RPMI8226 (cell line): ENCODE measurements at regions not wholly inside any gene's neighbourhood (a gene's known extent, or its start where the extent isn't known, plus 50 kb on each side); places are given as distances from the start of the nearest gene placed in this dataset.
A peak's percentile ranks its signal among the peaks of the same experiment; 100 is the strongest.
"Not testable (repeated sequence)": the region's sequence is repeated elsewhere in the genome, so short reads cannot be mapped to it uniquely, and the experiment has no call there.

Experiments
- DNase-seq: peaks from one replicate; pipeline ENCODE4 v3.0.0-alpha.2; 2015

GRCh38 chr16:50497592-50497991 lies 50.6 kb upstream of the NKD1 start:
- no peak for DNase-seq

GRCh38 chr16:50496990-50497389 lies 51.2 kb upstream of the NKD1 start:
- DNase-seq, result no peak

- no peak for DNase-seq
Observed at GRCh38 chr16:50495673-50496072, 52.5 kb upstream of the NKD1 start.

GRCh38 chr16:50494501-50495491 lies 53.4 kb upstream of the NKD1 start:
- DNase-seq, result no peak

- DNase-seq, result no peak
Observed at GRCh38 chr16:50491516-50491915, 56.7 kb upstream of the NKD1 start.

DNA sequence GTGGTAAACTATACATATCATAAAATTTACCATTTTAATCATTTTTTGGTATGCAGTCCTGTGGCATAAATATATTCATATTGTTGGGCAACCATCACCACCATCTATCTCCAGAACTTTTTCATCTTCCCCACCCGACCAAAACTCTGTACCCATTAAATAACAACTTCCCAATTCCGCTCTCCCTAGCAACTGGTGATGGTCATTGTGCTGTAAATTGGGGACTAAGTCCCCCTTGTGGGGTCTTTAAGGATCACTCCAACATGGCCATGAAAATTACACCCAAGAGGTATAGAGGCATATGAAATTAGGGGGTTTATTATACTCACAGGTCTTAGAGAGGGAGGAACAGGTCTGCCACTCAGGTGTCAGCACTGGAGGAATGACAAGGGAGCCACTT lies 57.4 kb upstream of the NKD1 start:
- no peak for DNase-seq

- DNase-seq, result no peak
Observed at GRCh38 chr16:50489182-50489581, 59.0 kb upstream of the NKD1 start.

- no peak for DNase-seq
Observed at GRCh38 chr16:50487528-50487927, 60.7 kb upstream of the NKD1 start.

- DNase-seq, result not testable (repeated sequence)
Observed at GRCh38 chr16:50486162-50486561, 62.0 kb upstream of the NKD1 start.

- DNase-seq, result no peak
Observed at GRCh38 chr16:50485232-50485631, 63.0 kb upstream of the NKD1 start.

DNA sequence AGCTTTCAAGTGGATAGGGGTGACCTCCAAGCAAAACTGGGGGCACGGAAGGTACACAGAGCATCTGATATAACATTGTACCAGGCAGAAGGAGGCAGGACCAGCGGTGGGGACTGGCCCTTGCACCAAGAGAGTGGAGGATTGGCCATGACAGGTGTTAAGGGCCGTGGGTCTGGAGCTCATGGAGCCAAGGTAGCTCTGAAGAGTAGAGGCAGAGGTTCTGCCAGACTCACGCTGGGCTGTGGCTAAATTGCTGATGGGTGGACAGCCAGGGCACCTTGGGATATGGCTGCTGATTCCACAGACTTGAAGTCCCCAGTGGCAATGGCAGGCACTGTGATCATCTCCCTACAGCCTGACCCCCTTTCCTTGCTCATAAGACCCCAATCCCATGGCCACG lies 65.9 kb upstream of the NKD1 start:
- no peak for DNase-seq

- no peak for DNase-seq
Observed at GRCh38 chr16:50480206-50480605, 68.0 kb upstream of the NKD1 start.

DNA sequence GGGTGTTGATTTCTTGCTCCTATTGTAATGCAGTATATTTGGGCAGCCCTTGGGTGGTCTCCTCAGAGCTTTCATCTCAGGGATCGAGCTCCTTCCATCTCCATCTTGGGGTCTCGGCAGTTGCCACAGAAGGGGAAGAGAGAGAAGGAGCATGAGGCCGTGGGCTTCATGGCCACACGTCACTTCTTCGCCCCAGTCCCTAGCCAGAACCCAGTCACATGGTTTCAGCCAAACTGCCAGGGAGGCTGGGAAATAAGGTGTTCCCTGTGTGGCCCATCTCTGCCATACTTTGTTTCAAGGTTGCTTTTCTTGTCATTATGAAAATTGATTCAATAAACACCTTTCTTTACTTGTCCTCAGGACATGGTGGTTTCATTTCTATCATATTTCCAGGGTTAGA lies 68.4 kb upstream of the NKD1 start:
- no peak for DNase-seq

DNA sequence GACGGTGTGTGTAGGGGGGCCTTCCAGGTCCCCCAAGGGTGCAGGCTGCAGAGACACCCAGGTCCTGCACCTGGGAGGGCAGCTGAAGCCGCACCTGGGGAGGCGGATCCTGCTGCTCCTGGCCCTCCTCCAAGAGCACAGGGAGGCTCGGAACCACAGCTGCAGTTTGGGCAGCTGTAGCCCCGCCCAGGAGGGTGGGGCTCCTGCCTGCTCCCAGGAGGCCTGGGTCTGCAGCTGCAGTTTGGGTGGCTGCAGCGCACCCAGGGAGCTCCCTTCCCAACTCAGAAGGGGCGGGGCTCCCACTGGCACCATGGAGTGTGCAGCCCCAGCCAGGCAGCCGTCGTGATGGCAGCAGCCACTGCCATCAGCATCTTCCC lies 69.4 kb upstream of the NKD1 start:
- peak; percentile 96 for DNase-seq

GRCh38 chr16:50478075-50478772 lies 70.0 kb upstream of the NKD1 start:
- no peak for DNase-seq

GRCh38 chr16:50476486-50477255 lies 71.5 kb upstream of the NKD1 start:
- no peak for DNase-seq

DNA sequence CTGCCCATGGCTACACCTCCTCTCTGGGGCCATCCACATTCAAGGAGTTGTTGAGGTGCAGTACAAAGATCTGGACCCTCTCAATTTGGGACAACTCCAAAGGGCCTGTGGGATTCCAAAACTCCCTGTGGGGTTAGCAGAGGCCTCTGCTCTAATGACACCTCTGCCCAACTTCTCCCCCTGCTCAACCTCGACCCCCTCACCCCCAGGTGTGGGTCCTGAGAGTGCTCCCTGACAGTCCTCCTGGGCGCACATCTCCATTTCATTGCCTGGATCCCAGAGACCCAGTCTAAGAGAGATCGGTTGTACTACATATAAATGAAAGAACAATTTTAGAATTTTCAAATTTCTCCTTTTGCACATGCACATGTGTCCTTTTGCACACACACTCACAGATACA lies 73.0 kb upstream of the NKD1 start:
- no peak for DNase-seq

GRCh38 chr16:50474138-50474537 lies 74.1 kb upstream of the NKD1 start:
- peak; percentile 50 for DNase-seq

GRCh38 chr16:50473356-50473945 lies 74.7 kb upstream of the NKD1 start:
- peak; percentile 73 for DNase-seq

- no peak for DNase-seq
Observed at GRCh38 chr16:50472472-50472871, 75.7 kb upstream of the NKD1 start.

DNA sequence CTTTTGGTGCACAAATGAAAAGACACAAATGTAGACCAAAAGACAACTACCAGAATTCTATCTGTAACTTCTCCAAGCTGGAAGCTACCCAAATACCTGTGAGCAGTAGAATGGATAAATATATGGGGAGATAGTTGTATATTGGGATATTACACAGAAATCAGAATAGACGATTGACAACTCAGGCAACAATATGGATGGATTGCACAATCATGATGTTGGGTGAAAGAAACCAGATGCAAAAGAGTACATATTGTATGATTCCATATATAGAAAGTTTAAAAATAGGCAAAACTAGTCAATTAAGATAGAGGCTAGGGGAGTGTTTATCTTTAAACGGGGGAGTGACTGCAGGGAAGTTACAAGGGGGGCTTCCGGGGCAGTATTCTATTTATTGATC lies 77.5 kb upstream of the NKD1 start:
- DNase-seq, result no peak

GRCh38 chr16:50469744-50470321 lies 78.4 kb upstream of the NKD1 start:
- DNase-seq, result no peak
